ENCODE measurements at regions not wholly inside any gene's neighbourhood (a gene's known extent, or its start where the extent isn't known, plus 50 kb on each side); places are given as distances from the start of the nearest gene placed in this dataset.

GRCh38 chr9:103243553-103243952, 248.4 kb downstream of the CYLC2 start:
- Histone ChIP-seq H4K20me1 (ENCODE audit: insufficient read depth, low read length) (no peaks in the 10 kb centered on the region), H3K4me2 (ENCODE audit: low read length) (no peak overlapping the region), H3K27me3 (ENCODE audit: insufficient read depth, low read length) (no peaks in the 10 kb centered on the region), H3F3A (ENCODE audit: insufficient read depth, low read length) (no peaks in the 10 kb centered on the region), H3K9ac (ENCODE audit: low read length) (no peak overlapping the region), H3K36me3 (ENCODE audit: insufficient read depth, low read length) (no peaks in the 10 kb centered on the region), H3K9me3 (ENCODE audit: low read length) (no peaks in the 10 kb centered on the region), H3K27ac (ENCODE audit: low read depth, low read length, poor library complexity, severe bottlenecking) (no peak overlapping the region), H3K9me2 (ENCODE audit: low read depth, low read length) (no peaks in the 10 kb centered on the region), H3K4me3 (ENCODE audit: low read depth, low read length, poor library complexity, severe bottlenecking) (no peak overlapping the region), H2AFZ (ENCODE audit: low read length) (no peak overlapping the region), H3K79me2 (ENCODE audit: insufficient read depth, low read length) (no peaks in the 10 kb centered on the region), H3K4me1 (ENCODE audit: insufficient read depth, low read length, severe bottlenecking) (no peaks in the 10 kb centered on the region)
- TF ChIP-seq EZH2 (IDR thresholded peaks at IDR 0.05; ENCODE audit: borderline replicate concordance, low read length) = no peak
- TF ChIP-seq CTCF (IDR thresholded peaks at IDR 0.05; ENCODE audit: low read length) = no peak

GRCh38 chr9:103245369-103245768, 250.2 kb downstream of the CYLC2 start:
- H3K9ac ChIP-seq (ENCODE audit: low read length) = no peak overlapping the region
- H3K27me3 ChIP-seq (ENCODE audit: insufficient read depth, low read length) = no peaks in the 10 kb centered on the region
- no peaks in the 10 kb centered on the region for H3K9me3 ChIP-seq (ENCODE audit: low read length)
- H3K4me2 ChIP-seq (ENCODE audit: low read length) = no peak overlapping the region
- H3K27ac ChIP-seq (ENCODE audit: low read depth, low read length, poor library complexity, severe bottlenecking) = no peak overlapping the region
- no peak for TF ChIP-seq CTCF (IDR thresholded peaks at IDR 0.05; ENCODE audit: low read length)
- no peak for TF ChIP-seq EZH2 (IDR thresholded peaks at IDR 0.05; ENCODE audit: borderline replicate concordance, low read length)
- H3K4me1 ChIP-seq (ENCODE audit: insufficient read depth, low read length, severe bottlenecking) = no peaks in the 10 kb centered on the region
- H3K36me3 ChIP-seq (ENCODE audit: insufficient read depth, low read length) = no peaks in the 10 kb centered on the region
- no peaks in the 10 kb centered on the region for H4K20me1 ChIP-seq (ENCODE audit: insufficient read depth, low read length)
- no peak overlapping the region for H2AFZ ChIP-seq (ENCODE audit: low read length)
- H3K4me3 ChIP-seq (ENCODE audit: low read depth, low read length, poor library complexity, severe bottlenecking) = no peak overlapping the region
- no peaks in the 10 kb centered on the region for H3K79me2 ChIP-seq (ENCODE audit: insufficient read depth, low read length)
- no peaks in the 10 kb centered on the region for H3F3A ChIP-seq (ENCODE audit: insufficient read depth, low read length)
- H3K9me2 ChIP-seq (ENCODE audit: low read depth, low read length) = no peaks in the 10 kb centered on the region

GRCh38 chr9:103261951-103262350, 266.8 kb downstream of the CYLC2 start:
- no peaks in the 10 kb centered on the region for H3K9me2 ChIP-seq (ENCODE audit: low read depth, low read length)
- H3K4me1 ChIP-seq (ENCODE audit: insufficient read depth, low read length, severe bottlenecking) = no peaks in the 10 kb centered on the region
- H3K27ac ChIP-seq (ENCODE audit: low read depth, low read length, poor library complexity, severe bottlenecking) = no peak overlapping the region
- TF ChIP-seq CTCF (IDR thresholded peaks at IDR 0.05; ENCODE audit: low read length) (no peak), EZH2 (IDR thresholded peaks at IDR 0.05; ENCODE audit: borderline replicate concordance, low read length) (no peak)
- no peak overlapping the region for H3K4me2 ChIP-seq (ENCODE audit: low read length)
- no peaks in the 10 kb centered on the region for H3K79me2 ChIP-seq (ENCODE audit: insufficient read depth, low read length)
- no peaks in the 10 kb centered on the region for H3K9me3 ChIP-seq (ENCODE audit: low read length)
- no peaks in the 10 kb centered on the region for H3K36me3 ChIP-seq (ENCODE audit: insufficient read depth, low read length)
- H3K27me3 ChIP-seq (ENCODE audit: insufficient read depth, low read length) = no peaks in the 10 kb centered on the region
- no peak overlapping the region for H2AFZ ChIP-seq (ENCODE audit: low read length)
- no peaks in the 10 kb centered on the region for H4K20me1 ChIP-seq (ENCODE audit: insufficient read depth, low read length)
- no peaks in the 10 kb centered on the region for H3F3A ChIP-seq (ENCODE audit: insufficient read depth, low read length)
- no peak overlapping the region for H3K4me3 ChIP-seq (ENCODE audit: low read depth, low read length, poor library complexity, severe bottlenecking)
- no peak overlapping the region for H3K9ac ChIP-seq (ENCODE audit: low read length)
